Amygdala (tissue), 56 donors: ENCODE measurements at regions not wholly inside any gene's neighbourhood (a gene's known extent, or its start where the extent isn't known, plus 50 kb on each side); places are given as distances from the start of the nearest gene placed in this dataset.

Experiments
- DNase-seq, 56 donors: peaks; one replicate each; lab custom pipeline; 2025; lab: John Stamatoyannopoulos, UW

GRCh38 chr20:60485012-60485760 lies 527.0 kb downstream of the CDH26 start:
- no peak for DNase-seq

- no peak for DNase-seq
Measured at GRCh38 chr20:60486315-60486714, 528.1 kb downstream of the CDH26 start.

- DNase-seq: no peak
Measured at GRCh38 chr20:60486937-60487336, 528.7 kb downstream of the CDH26 start.

- DNase-seq: no peak
Measured at GRCh38 chr20:60490217-60491050, 532.2 kb downstream of the CDH26 start.

GRCh38 chr20:60491051-60491581 lies 532.9 kb downstream of the CDH26 start:
- DNase-seq: no peak

GRCh38 chr20:60494476-60494875 lies 536.3 kb downstream of the CDH26 start:
- no peak for DNase-seq

GRCh38 chr20:60497298-60498035 lies 539.2 kb downstream of the CDH26 start:
- DNase-seq: no peak

GRCh38 chr20:60500038-60500701 lies 541.9 kb downstream of the CDH26 start:
- no peak for DNase-seq

GRCh38 chr20:60501048-60501447 lies 542.8 kb downstream of the CDH26 start:
- no peak for DNase-seq

GRCh38 chr20:60502881-60503280 lies 544.7 kb downstream of the CDH26 start:
- DNase-seq: no peak

- no peak for DNase-seq
Measured at GRCh38 chr20:60505423-60505822, 547.2 kb downstream of the CDH26 start.

- no peak for DNase-seq
Measured at GRCh38 chr20:60506061-60506460, 547.8 kb downstream of the CDH26 start.

- DNase-seq: peak in 6 of 56 donors; percentile 2 to 34 (median 12)
Measured at GRCh38 chr20:60507087-60507694, 549.0 kb downstream of the CDH26 start.

GRCh38 chr20:60509407-60509806 lies 551.2 kb downstream of the CDH26 start:
- no peak for DNase-seq

GRCh38 chr20:60510356-60510755 lies 552.1 kb downstream of the CDH26 start:
- no peak for DNase-seq

- DNase-seq: peak in 22 of 56 donors; percentile 2 to 52 (median 13)
Measured at GRCh38 chr20:60512443-60512842, 554.2 kb downstream of the CDH26 start.

- no peak for DNase-seq
Measured at GRCh38 chr20:60513141-60513540, 554.9 kb downstream of the CDH26 start.

- DNase-seq: no peak
Measured at GRCh38 chr20:60516442-60516841, 558.2 kb downstream of the CDH26 start.

- DNase-seq: no peak
Measured at GRCh38 chr20:60518022-60518421, 559.8 kb downstream of the CDH26 start.

- no peak for DNase-seq
Measured at GRCh38 chr20:60525397-60525796, 567.2 kb downstream of the CDH26 start.
